ENCODE measurements at regions not wholly inside any gene's neighbourhood (a gene's known extent, or its start where the extent isn't known, plus 50 kb on each side); places are given as distances from the start of the nearest gene placed in this dataset.

- peaks cover 4% of the 10 kb centered on the region for H3K27me3 Mint-ChIP-seq (ENCODE audit: low read depth, poor library complexity)
- H3K4me3 Mint-ChIP-seq = no peak overlapping the region
- no peak for DNase-seq
- no peaks in the 10 kb centered on the region for H3K4me1 Mint-ChIP-seq
- peaks cover 10% of the 10 kb centered on the region for H3K9me3 Mint-ChIP-seq
- no peaks in the 10 kb centered on the region for H3K36me3 Mint-ChIP-seq (ENCODE audit: low read depth)
- H3K27ac Mint-ChIP-seq = no peak overlapping the region
- TF ChIP-seq CTCF (IDR thresholded peaks at IDR 0.05) = no peak
These were observed 1020.1 kb downstream of the NXPH1 start for GRCh38 chr7:9453521-9453920.

- Mint-ChIP-seq H3K27ac (no peak overlapping the region), H3K27me3 (ENCODE audit: low read depth, poor library complexity) (no peaks in the 10 kb centered on the region), H3K4me3 (no peak overlapping the region), H3K4me1 (no peaks in the 10 kb centered on the region), H3K36me3 (ENCODE audit: low read depth) (no peaks in the 10 kb centered on the region), H3K9me3 (peaks cover 4% of the 10 kb centered on the region)
- TF ChIP-seq CTCF (IDR thresholded peaks at IDR 0.05) = no peak
- no peak for DNase-seq
These were observed 1055.1 kb downstream of the NXPH1 start for GRCh38 chr7:9488555-9488954.

GRCh38 chr7:9498303-9498702 lies 1064.9 kb downstream of the NXPH1 start:
- DNase-seq = no peak
- Mint-ChIP-seq H3K9me3 (no peaks in the 10 kb centered on the region), H3K4me3 (no peak overlapping the region), H3K27me3 (ENCODE audit: low read depth, poor library complexity) (peaks cover 4% of the 10 kb centered on the region), H3K4me1 (no peaks in the 10 kb centered on the region), H3K36me3 (ENCODE audit: low read depth) (no peaks in the 10 kb centered on the region), H3K27ac (no peak overlapping the region)
- TF ChIP-seq CTCF (IDR thresholded peaks at IDR 0.05) = no peak

GRCh38 chr7:9502269-9502668 lies 1068.9 kb downstream of the NXPH1 start:
- Mint-ChIP-seq H3K27me3 (ENCODE audit: low read depth, poor library complexity) (peaks cover 6% of the 10 kb centered on the region), H3K9me3 (no peaks in the 10 kb centered on the region), H3K4me1 (no peaks in the 10 kb centered on the region), H3K36me3 (ENCODE audit: low read depth) (no peaks in the 10 kb centered on the region), H3K4me3 (no peak overlapping the region), H3K27ac (no peak overlapping the region)
- no peak for TF ChIP-seq CTCF (IDR thresholded peaks at IDR 0.05)
- no peak for DNase-seq

GRCh38 chr7:9504678-9505077 lies 1071.3 kb downstream of the NXPH1 start:
- no peaks in the 10 kb centered on the region for H3K4me1 Mint-ChIP-seq
- no peak for DNase-seq
- no peaks in the 10 kb centered on the region for H3K36me3 Mint-ChIP-seq (ENCODE audit: low read depth)
- peaks cover 6% of the 10 kb centered on the region for H3K27me3 Mint-ChIP-seq (ENCODE audit: low read depth, poor library complexity)
- H3K9me3 Mint-ChIP-seq = no peaks in the 10 kb centered on the region
- no peak overlapping the region for H3K27ac Mint-ChIP-seq
- H3K4me3 Mint-ChIP-seq = no peak overlapping the region
- no peak for TF ChIP-seq CTCF (IDR thresholded peaks at IDR 0.05)

GRCh38 chr7:9505516-9505915 lies 1072.1 kb downstream of the NXPH1 start:
- Mint-ChIP-seq H3K27ac (no peak overlapping the region), H3K4me1 (no peaks in the 10 kb centered on the region), H3K27me3 (ENCODE audit: low read depth, poor library complexity) (peaks cover 6% of the 10 kb centered on the region), H3K4me3 (no peak overlapping the region), H3K9me3 (no peaks in the 10 kb centered on the region), H3K36me3 (ENCODE audit: low read depth) (no peaks in the 10 kb centered on the region)
- DNase-seq = no peak
- no peak for TF ChIP-seq CTCF (IDR thresholded peaks at IDR 0.05)
